ENCODE measurements at regions not wholly inside any gene's neighbourhood (a gene's known extent, or its start where the extent isn't known, plus 50 kb on each side); places are given as distances from the start of the nearest gene placed in this dataset.
A peak's percentile ranks its signal among the peaks of the same experiment; 100 is the strongest.
"Not testable (repeated sequence)": the region's sequence is repeated elsewhere in the genome, so short reads cannot be mapped to it uniquely, and the experiment has no call there.

- FAIRE-seq: no peak
- DNase-seq (ENCODE audit: insufficient read length, low spot score): no peak
- no peak for TF ChIP-seq POLR2A (IDR thresholded peaks at IDR 0.05; ENCODE audit: low read depth, low read length)
Measured at GRCh38 chr1:103953386-103953785, 203.7 kb downstream of the AMY1C start.

- no peak for TF ChIP-seq POLR2A (IDR thresholded peaks at IDR 0.05; ENCODE audit: low read depth, low read length)
- DNase-seq (ENCODE audit: insufficient read length, low spot score) (no peak), FAIRE-seq (no peak)
Measured at GRCh38 chr1:103958699-103959098, 209.0 kb downstream of the AMY1C start.

- FAIRE-seq (no peak), DNase-seq (ENCODE audit: insufficient read length, low spot score) (no peak)
- TF ChIP-seq POLR2A (IDR thresholded peaks at IDR 0.05; ENCODE audit: low read depth, low read length): no peak
Measured at GRCh38 chr1:103959565-103959964, 209.9 kb downstream of the AMY1C start.

GRCh38 chr1:103960045-103960444, 210.3 kb downstream of the AMY1C start:
- no peak for FAIRE-seq
- no peak for TF ChIP-seq POLR2A (IDR thresholded peaks at IDR 0.05; ENCODE audit: low read depth, low read length)
- DNase-seq (ENCODE audit: insufficient read length, low spot score): no peak

- no peak for TF ChIP-seq POLR2A (IDR thresholded peaks at IDR 0.05; ENCODE audit: low read depth, low read length)
- FAIRE-seq (no peak), DNase-seq (ENCODE audit: insufficient read length, low spot score) (no peak)
Measured at GRCh38 chr1:103960710-103961109, 211.0 kb downstream of the AMY1C start.

GRCh38 chr1:103986792-103987191, 237.1 kb downstream of the AMY1C start:
- FAIRE-seq: no peak
- TF ChIP-seq POLR2A (IDR thresholded peaks at IDR 0.05; ENCODE audit: low read depth, low read length): no peak
- DNase-seq (ENCODE audit: insufficient read length, low spot score): no peak

GRCh38 chr1:103997631-103998030, 247.9 kb downstream of the AMY1C start:
- no peak for DNase-seq (ENCODE audit: insufficient read length, low spot score)
- no peak for FAIRE-seq
- TF ChIP-seq POLR2A (IDR thresholded peaks at IDR 0.05; ENCODE audit: low read depth, low read length): no peak

GRCh38 chr1:104018922-104019674, 269.4 kb downstream of the AMY1C start:
- no peak for TF ChIP-seq POLR2A (IDR thresholded peaks at IDR 0.05; ENCODE audit: low read depth, low read length)
- no peak for FAIRE-seq
- DNase-seq (ENCODE audit: insufficient read length, low spot score): no peak

GRCh38 chr1:104019675-104020049, 270.0 kb downstream of the AMY1C start:
- no peak for DNase-seq (ENCODE audit: insufficient read length, low spot score)
- no peak for TF ChIP-seq POLR2A (IDR thresholded peaks at IDR 0.05; ENCODE audit: low read depth, low read length)
- no peak for FAIRE-seq

GRCh38 chr1:104028416-104029035, 278.8 kb downstream of the AMY1C start:
- TF ChIP-seq POLR2A (IDR thresholded peaks at IDR 0.05; ENCODE audit: low read depth, low read length): no peak
- DNase-seq (ENCODE audit: insufficient read length, low spot score): no peak
- FAIRE-seq: no peak

GRCh38 chr1:104029456-104029970, 279.8 kb downstream of the AMY1C start:
- no peak for TF ChIP-seq POLR2A (IDR thresholded peaks at IDR 0.05; ENCODE audit: low read depth, low read length)
- no peak for FAIRE-seq
- DNase-seq (ENCODE audit: insufficient read length, low spot score): no peak

GRCh38 chr1:104056786-104057185, 307.1 kb downstream of the AMY1C start:
- FAIRE-seq (peak; percentile 43), DNase-seq (ENCODE audit: insufficient read length, low spot score) (no peak)
- TF ChIP-seq POLR2A (IDR thresholded peaks at IDR 0.05; ENCODE audit: low read depth, low read length): no peak

- DNase-seq (ENCODE audit: insufficient read length, low spot score): not testable (repeated sequence)
- FAIRE-seq: peak; percentile 69
Measured at GRCh38 chr1:104057219-104057898, 307.7 kb downstream of the AMY1C start.

GRCh38 chr1:104061637-104062036, 311.9 kb downstream of the AMY1C start:
- not testable (repeated sequence) for DNase-seq (ENCODE audit: insufficient read length, low spot score); FAIRE-seq

GRCh38 chr1:104064399-104064798, 314.7 kb downstream of the AMY1C start:
- no peak for TF ChIP-seq POLR2A (IDR thresholded peaks at IDR 0.05; ENCODE audit: low read depth, low read length)
- FAIRE-seq (peak; percentile 36), DNase-seq (ENCODE audit: insufficient read length, low spot score) (peak; percentile 3)
